Frontal cortex (tissue), 3 donors: ENCODE measurements at regions not wholly inside any gene's neighbourhood (a gene's known extent, or its start where the extent isn't known, plus 50 kb on each side); places are given as distances from the start of the nearest gene placed in this dataset.
"Not testable (repeated sequence)": the region's sequence is repeated elsewhere in the genome, so short reads cannot be mapped to it uniquely, and the experiment has no call there.

Source experiments
- DNase-seq, 2 donors: peaks; one replicate each; pipeline ENCODE4 v3.0.0; 2012; ENCODE audit warnings: low spot score in 2 of 2
- FAIRE-seq: peaks from 2 replicates; lab custom pipeline; 2012; peaks lifted over from hg19 to GRCh38; lab: Jason Lieb, UNC
- donor health status: control.
- donor health status: control.
- donor health status: control.

DNA sequence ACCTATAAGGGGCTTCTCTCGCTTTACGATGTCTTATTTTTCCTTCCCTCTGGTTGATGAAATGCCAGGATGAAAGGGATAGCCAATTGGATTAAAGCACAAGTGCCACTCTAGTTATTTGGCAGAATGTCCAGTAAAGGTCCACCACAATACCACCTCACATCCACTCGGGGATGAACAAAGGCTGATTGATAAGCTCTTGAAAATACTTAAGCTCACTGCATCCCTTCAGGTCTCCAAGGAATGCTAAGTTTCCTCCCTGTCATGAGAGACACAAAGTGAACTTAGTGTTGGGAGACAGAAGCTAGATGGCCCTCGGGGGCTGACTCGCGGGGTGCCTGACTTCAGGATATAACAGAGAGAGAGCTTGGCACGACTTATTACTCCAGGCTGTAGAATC lies 185.9 kb upstream of the ZNF644 start:
- not testable (repeated sequence) for DNase-seq, FAIRE-seq

DNA sequence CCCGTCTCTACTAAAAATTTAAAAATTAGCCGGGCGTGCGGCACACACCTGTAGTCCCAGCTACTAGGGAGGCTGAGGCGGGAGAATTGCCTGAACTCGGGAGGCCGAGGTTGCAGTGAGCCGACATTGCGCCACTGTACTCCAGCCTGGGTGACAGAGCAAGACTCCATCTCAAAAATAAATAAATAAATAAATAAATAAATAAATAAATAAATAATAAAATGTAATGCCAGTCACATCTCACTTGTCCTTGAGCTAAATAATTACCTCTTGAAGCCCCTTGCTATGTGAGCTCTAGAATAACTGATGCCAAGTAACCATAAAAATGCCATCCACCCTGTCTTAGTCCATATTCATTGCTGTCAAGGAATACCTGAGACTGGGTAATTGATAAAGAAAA lies 182.3 kb upstream of the ZNF644 start:
- not testable (repeated sequence) for DNase-seq, FAIRE-seq

DNA sequence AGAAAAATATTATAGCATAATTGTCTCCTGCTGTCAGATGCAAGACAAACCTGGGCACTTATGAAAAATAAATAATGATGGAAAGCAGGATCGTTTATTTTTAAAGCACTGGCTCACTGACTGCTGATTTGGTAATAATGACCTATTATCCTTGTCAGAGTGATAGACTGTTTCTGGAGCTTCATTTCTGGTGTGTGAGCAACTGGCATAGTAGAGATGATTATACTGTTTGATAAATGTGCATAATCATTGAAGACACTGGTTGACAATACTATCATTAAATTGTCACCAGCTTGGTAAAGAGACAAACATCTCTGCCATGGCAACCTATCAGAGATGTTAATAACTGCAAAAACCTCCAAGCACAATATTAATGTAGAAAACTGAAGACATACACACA lies 179.9 kb upstream of the ZNF644 start:
- DNase-seq (no peak), FAIRE-seq (no peak)

DNA sequence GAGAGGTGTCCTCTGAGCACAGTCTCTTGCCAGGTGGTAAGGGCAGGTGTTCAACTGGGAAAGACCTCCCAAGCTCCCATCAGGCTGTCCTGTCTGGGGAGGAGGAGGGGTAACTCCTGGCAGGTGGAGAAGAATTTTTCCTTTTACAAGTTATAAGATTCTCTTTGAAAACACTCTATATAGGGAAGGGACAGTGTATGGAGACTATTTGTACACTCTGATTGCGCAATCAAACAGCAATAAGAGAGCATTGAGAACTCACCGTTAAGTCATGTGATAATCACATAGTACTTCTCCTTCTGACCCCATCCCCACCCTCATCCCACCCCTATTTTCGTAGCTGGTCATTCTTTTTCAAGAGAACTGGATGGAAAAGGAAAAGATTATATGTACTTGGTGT lies 179.3 kb upstream of the ZNF644 start:
- DNase-seq, result no peak
- no peak for FAIRE-seq

DNA sequence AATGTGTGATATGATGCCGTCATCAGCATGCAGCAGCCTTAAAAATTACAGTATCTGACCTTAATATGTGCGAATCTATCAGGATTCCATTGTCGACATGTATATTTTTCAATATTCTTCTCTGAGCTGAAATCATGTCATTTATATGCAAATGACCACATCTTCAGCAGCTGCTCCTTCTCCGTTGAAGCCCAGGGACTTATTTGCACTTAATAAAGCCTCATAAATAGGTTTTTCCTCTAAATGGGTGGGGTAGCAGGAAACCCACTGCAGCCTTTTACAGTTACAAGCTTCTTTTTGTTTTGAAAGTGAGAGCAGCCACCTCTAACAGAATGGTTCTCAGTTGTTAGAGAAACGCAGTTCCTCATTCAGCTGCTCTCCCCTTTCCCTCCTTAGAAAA lies 178.8 kb upstream of the ZNF644 start:
- no peak for FAIRE-seq
- no peak for DNase-seq

DNA sequence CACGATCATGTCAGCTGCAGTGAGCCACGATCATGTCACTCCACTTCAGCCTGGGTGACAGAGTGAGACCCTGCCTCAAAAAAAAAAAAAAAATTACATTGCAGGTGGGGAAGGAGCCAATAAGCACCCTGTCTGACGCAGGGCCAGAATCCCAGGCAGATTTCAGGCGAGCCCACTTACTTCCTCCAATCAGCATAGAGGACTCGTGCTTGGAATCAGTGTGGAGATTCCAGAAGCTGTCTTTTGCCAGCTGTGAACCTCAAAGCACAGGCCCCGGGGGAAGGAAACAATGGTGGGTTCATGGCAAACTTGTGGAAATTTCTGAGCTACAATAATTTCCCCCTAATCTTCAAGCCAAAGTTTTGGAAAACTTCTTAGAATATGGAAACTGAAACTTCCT lies 178.2 kb upstream of the ZNF644 start:
- no peak for DNase-seq
- FAIRE-seq, result no peak

DNA sequence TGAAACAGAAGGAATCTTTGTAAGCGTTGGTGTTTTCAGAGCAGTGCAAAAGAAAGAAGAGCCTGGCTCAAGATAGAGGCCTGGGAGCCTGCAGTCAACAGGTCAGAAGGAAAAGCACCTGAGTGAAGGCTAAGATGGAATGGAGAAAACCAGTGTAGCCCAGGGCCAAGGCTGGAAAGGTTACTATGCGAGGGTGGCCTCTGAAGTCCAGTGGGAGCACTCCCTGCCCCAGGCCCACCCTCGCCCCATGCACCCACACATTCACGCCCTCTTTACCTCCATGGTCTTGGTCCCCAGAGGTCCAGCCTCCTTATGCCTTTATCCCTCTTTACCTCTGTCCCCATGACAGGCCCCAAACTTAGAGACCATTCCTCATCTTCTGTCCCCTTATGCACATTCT lies 169.2 kb upstream of the ZNF644 start:
- FAIRE-seq (no peak), DNase-seq (no peak)

DNA sequence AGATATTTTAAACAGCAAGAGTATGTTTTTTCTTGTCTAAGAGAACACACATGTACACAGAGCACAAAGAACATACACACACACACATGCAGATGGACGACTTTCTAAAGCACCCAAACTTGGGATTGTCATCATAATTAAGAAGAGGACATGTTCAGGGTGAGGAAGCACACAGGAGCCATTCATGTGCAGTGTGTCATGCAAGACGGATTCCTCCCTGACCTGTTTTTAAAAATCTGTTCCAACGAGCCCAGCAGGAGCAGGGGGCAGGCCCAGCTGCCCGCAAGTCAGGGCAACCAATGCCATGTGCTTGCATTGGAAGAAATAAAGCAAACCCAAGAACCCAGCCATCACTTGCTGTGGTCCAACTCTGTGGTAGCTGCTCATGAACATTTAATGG lies 167.3 kb upstream of the ZNF644 start:
- no peak for FAIRE-seq

DNA sequence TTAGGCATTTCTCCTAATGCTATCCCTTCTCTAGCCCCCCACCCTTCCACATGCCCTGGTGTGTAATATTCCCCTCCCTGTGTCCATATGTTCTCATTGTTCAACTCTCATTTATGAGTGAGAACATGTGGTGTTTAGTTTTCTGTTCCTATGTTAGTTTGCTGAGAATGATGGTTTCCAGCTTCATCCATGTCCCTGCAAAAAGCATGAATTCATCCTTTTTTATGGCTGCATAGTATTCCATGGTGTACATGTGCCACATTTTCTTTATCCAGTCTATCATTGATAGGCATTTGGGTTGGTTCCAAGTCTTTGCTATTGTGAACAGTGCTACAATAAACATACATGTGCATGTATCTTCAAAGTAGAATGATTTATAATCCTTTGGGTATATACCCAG lies 161.0 kb upstream of the ZNF644 start:
- not testable (repeated sequence) for FAIRE-seq, DNase-seq

More for the DNA sequence above, 167.3 kb upstream of the ZNF644 start:
- DNase-seq, result no peak

DNA sequence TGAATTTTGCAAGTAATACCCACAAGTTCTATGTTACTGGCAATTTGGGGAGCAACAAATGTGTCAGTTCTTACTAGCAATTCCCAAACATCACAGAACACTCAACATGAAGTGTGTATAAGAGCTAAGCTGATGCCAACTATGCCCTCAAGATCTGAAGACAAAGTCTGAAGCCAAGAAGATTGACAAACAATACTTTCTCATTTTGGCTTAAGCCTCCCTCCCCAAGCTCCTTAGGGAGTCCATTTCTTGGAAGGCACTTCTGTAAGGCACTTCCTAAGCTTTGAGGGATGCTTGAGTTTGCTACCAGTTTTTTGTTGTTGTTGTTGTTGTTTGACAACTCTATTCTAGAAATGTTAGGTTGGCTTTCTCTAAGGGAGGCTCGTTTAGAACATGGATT lies 154.4 kb upstream of the ZNF644 start:
- no peak for FAIRE-seq
- DNase-seq, result no peak

DNA sequence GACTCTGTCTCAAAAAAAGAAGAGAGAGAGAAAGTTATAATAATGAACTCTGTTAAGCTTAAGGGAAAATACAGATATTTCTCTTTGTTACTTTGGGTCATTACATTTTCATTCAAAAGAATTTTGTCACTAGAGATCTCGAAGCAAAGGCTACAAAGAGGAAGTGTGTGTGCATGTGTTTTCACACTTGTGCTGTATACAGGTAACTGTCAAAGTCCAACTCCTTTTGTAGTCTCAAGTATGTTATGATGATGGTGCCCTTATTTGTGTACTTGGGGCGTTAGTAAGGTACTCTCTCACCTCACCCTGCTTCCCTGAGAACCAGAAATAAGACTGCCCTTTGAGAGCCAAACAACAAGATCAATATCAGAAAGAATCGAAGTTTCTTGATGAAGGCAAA lies 152.9 kb upstream of the ZNF644 start:
- DNase-seq (no peak), FAIRE-seq (no peak)

DNA sequence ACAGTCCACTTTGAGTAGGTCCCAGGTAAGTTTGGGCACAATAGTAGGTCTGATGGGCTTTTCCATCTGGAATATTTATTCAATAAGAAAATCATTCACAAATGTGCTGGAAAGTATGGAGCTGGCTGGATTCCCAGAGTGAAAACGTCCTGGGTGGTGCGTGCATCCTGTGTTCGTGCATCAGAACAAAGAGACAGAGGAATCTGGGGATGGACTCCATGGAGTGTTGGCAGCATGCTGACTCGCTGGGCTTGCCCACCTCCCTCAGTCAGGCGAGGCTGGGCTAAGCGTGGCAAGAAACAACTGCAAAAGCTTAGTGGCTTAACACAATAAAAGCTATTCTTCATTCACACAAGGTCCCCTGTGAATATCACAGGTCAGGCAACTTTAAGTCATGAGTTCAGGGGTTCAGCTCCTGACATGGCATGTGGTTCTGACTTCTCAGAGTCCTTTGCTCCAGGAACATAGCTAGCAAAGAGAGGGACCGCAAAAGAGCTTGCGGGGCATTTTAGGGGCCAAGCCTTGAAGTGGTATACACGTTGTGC lies 151.6 kb upstream of the ZNF644 start:
- no peak for FAIRE-seq
- DNase-seq, result no peak

DNA sequence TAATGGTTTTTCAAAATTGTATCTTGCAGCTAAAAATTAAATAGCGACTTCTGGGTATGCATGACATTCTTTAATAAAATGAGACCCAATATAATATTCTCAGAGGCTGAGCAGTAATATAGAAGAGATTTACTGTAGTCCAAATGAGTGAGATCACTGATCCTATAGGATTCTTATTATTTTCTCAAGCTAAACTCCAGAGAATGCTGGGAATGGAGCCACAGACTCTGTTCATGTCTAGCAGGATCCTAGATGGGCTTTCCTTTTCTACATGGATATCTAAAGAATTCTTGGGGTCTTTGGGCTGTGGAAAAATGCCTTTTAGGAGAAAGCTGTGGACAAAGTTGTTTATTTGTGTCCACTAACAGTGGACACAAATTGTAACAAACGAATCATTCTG lies 150.7 kb upstream of the ZNF644 start:
- FAIRE-seq, result no peak

DNA sequence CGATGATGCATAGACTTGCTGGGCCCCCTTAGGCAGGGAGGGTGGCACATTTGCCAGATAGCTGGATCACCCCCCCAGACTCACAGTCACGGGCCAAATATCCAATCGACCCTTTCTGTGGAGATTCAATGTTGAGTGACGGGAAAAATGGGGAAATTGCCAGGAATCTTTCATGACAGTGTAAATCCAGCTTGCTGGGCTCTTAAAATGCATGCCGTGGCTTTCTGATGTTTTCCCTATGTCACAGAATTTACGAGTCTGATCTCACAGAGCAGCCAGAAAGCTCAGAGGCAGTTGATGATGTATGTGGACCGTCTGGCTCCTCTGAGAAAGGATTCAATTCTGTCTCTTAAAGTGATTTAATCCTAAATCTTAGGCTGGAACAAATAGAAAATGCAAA lies 150.1 kb upstream of the ZNF644 start:
- FAIRE-seq (no peak), DNase-seq (no peak)

More for the DNA sequence above, 150.7 kb upstream of the ZNF644 start:
- DNase-seq, result no peak

DNA sequence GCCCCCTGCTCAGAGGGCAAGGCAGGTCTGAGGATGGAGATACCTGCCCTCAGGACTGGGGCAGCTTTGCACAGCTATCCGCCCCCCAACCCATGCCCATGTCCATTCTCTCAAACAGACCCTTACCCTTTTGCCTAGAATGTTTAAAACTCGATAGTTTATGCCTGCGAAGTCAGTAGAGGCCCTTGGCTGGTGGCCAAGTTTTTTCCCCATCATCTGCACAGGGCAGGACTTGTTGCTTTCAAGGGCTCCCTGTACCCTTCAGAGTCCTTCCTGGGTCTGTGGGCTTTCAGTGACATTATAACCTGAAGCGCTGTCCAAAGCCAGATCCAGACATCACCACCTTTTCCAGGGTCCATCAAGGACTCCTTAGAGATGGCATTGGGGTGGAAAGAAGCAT lies 148.7 kb upstream of the ZNF644 start:
- DNase-seq, result no peak
- no peak for FAIRE-seq

DNA sequence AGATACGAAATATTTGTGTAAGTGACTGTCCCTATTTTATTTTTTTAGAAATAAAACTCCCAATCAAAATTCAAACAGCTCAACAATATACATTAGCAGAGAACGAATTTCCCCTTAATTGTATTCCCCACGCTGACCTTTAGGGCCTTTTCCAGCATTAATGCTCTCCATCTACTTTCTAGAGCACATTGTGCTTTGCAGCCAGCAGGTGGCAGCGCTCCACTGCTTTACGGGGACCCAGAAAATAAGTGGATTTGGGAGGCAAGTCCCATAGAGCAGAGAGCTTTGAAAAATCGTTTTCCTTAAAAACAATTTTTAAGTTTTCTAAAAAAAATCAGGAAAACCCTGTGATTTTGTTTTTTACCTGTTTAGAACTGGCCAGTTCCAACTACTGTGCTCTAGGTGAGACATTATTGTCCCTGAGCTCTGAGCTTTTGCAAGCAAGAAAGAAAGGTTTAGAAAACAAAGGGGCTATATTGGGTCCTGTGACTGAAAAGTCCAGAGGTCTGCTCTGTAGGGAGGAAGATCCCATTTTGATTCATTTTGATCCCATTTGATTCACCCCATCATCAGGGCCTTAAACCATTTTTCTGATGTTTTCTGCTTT lies 144.4 kb upstream of the ZNF644 start:
- DNase-seq (peak; percentile 17 to 41), FAIRE-seq (peak; percentile 54)

DNA sequence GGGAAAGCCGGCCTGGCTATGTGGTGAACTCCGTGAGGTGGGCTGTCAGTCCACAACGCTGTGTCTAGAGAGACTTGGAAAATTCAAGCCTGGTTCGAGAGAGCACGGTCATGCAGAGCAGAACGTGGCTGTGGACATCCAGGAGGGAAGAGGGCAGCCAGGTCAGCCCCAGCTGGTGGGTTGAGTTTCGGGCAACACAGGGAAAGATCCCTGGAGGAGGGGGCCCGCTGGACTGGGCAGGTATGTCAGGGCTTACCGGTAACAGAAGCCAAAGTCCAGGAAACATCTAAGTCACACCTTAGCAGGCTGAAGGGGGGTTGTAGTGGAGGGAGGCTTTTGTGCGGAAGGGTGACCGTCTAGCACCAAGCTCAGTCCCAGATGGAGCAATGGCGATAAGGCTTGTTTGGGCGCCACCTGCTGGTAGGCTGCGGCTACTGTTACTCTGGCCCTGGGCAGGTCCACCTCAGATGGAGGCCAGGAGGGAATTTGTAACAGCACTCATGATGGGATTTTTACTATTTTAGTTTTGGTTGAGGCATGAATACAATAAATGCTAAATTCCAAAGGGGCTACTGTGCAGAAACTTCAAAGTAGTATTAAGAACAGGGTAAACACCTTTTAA lies 143.3 kb upstream of the ZNF644 start:
- FAIRE-seq, result no peak
- DNase-seq, result peak; percentile 21 to 65

DNA sequence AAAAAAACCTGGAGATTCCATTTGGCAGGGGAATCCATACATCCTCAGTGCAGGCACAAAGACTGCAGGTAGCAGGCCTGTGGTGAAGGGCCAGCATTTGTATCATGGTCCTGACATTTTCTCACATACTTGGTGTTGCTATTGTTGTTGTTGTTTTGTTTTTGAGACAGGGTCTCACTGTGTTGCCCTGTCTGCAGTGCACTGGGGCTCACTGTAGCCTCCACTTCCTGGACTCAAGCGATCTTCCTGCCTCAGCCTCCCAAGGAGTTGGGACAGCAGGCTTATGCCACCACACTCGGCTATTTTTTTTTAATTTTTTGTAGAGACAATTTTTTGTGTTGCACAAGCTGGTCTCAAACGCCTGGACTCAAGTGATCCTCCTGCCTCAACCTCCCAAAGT lies 140.8 kb upstream of the ZNF644 start:
- no peak for FAIRE-seq
- DNase-seq, result no peak

DNA sequence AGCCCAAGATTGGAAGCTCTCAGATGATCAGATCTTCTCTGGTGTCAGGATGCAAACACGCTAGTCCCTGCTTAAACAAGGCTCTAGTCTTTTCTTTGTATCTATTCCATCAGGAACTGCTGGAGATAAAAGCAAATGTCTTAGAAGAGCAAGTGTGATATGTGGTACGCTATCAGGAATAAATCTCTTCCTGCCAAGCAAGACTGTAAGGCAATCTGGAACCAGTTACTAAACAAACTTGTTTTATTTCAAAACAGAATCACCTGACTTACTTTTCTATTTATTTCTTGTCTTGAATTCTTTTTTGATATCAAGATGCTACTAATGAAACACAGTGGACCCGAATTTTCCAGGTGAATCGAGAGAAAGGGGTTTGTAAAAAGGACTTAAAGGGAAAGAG lies 139.9 kb upstream of the ZNF644 start:
- FAIRE-seq, result no peak
- DNase-seq, result no peak

DNA sequence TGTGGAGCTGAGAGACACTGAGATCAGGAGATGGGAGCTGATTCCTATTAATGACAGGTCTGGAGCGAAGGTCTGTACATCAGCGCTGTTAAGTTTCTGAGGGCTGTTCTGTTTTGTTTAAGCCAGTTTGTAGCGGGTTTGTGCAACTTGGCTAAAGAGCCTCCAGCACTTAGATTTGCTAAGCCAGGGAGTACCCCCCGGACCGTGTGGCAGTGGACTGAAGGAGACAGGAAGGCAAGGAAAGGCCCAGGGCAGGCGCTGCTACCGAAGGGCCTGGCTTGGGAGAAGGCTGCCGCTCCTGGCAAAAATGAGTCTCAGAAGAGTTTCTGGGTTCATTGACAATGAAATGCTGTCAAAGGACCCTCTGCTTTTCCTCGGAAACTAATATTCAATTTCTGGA lies 139.3 kb upstream of the ZNF644 start:
- DNase-seq (no peak), FAIRE-seq (no peak)

DNA sequence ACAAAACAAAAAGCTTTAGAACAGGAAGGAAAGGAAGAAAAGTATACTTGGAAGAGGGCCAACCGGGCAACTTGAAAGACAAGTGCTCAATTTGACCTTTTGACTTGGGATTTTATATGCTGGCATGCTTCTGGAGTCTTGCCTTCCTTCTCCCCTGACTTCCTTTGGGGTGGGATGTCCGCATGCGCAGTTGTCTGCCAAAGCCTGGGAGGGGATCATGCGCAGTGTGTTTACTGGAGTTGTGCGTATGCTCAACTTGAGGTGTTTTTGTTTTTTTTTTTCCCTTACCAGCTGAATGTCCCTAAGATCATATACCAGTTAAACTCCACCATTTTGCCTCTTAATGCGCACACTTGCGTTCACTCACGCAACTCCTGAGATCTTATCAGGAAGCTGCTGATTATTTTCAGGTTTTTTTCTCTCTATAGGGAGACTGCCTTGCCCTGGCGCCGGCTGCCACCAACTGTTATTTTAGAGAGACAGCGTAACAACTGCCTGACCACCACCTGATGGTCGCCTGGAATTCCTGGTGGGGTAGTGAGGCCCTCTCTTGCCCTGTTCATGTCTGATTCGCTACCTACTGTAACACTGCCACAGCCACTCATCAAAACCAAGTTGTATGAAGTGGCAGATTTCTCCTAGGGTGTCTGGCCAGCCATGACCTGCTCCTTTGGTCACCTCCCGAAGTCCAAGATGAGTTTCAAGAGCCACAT lies 138.7 kb upstream of the ZNF644 start:
- no peak for DNase-seq
- FAIRE-seq, result no peak
